OCI-LY3 (cell line): ENCODE measurements at regions not wholly inside any gene's neighbourhood (a gene's known extent, or its start where the extent isn't known, plus 50 kb on each side); places are given as distances from the start of the nearest gene placed in this dataset.
A peak's percentile ranks its signal among the peaks of the same experiment; 100 is the strongest.

Experiments used
- H2AFZ ChIP-seq: fragments of 200-600, 300-600 bp; shearing (Covaris generic); 2 replicates; pipeline ENCODE4 v1.6.0; 2014; ENCODE audit warnings: antibody characterized with exemption, low read depth, low read length
- H3K27ac ChIP-seq: fragments of 200-600, 300-600 bp; sonication (generic); 2 replicates; pipeline ENCODE4 v1.5.1; 2014; ENCODE audit warnings: mild to moderate bottlenecking, low read length, moderate library complexity, mixed read lengths
- H3K27me3 ChIP-seq: fragments of 200-600, 300-600 bp; sonication (generic); 2 replicates; pipeline ENCODE4 v1.6.1; 2014; ENCODE audit warnings: low read depth, low read length, mixed read lengths
- H3K36me3 ChIP-seq: fragments of 200-600, 300-600 bp; sonication (generic); replicated peaks from 2 replicates; pipeline ENCODE3; 2014; ENCODE audit warnings: low read depth, low read length, mixed read lengths
- H3K4me1 ChIP-seq: fragments of 300-600, 200-600 bp; sonication (generic); 2 replicates; pipeline ENCODE4 v1.6.1; 2014; ENCODE audit warnings: low read length, mixed read lengths
- H3K4me2 ChIP-seq: fragments of 200-600, 300-600 bp; sonication (generic); 2 replicates; pipeline ENCODE4 v1.6.1; 2014; ENCODE audit warnings: low read length, mixed read lengths
- H3K4me3 ChIP-seq: fragments of 300-600, 200-600 bp; sonication (generic); 2 replicates; pipeline ENCODE4 v1.5.1; 2014; ENCODE audit warnings: antibody characterized with exemption, mild to moderate bottlenecking, low read length, moderate library complexity
- H3K79me2 ChIP-seq: fragments of 300-600, 200-600 bp; shearing (Covaris generic); 2 replicates; pipeline ENCODE4 v1.6.1; 2014; ENCODE audit warnings: mild to moderate bottlenecking, low read length, mixed read lengths
- H3K9ac ChIP-seq: fragments of 300-600, 200-600 bp; shearing (Covaris generic); 2 replicates; pipeline ENCODE4 v1.6.0; 2014; ENCODE audit warnings: mild to moderate bottlenecking, low read length, moderate library complexity
- H3K9me3 ChIP-seq: fragments of 200-600, 300-600 bp; shearing (Covaris generic); 2 replicates; pipeline ENCODE4 v1.6.1; 2014; ENCODE audit warnings: low read length, mixed read lengths; ENCODE audit not compliant: insufficient read depth
- H4K20me1 ChIP-seq: fragments of 200-600, 300-600 bp; sonication (generic); 2 replicates; pipeline ENCODE4 v1.6.1; 2016; ENCODE audit warnings: low read length, mixed read lengths; ENCODE audit not compliant: insufficient read depth
- CTCF ChIP-seq: fragments of 200-600, 300-600 bp; sonication (generic); IDR thresholded peaks from 2 replicates; pipeline ENCODE4 v1.5.1; 2014; ENCODE audit warnings: antibody characterized with exemption, low read length, low read depth
- EZH2phosphoT487 ChIP-seq: fragments of 200-600 bp; shearing (Covaris generic); IDR thresholded peaks from 2 replicates; pipeline ENCODE4 v1.6.1; 2018; ENCODE audit warnings: antibody characterized with exemption, mixed run types, low read depth

GRCh38 chr1:25146451-25146855 lies 85.8 kb downstream of the SYF2 start:
- peaks cover 27% of the 10 kb centered on the region for H3K4me1 ChIP-seq
- H3K4me2 ChIP-seq = no peak overlapping the region
- TF ChIP-seq CTCF = no peak
- no peak for TF ChIP-seq EZH2phosphoT487
- no peak overlapping the region for H2AFZ ChIP-seq
- H3K4me3 ChIP-seq = no peak overlapping the region
- H3K79me2 ChIP-seq = no peaks in the 10 kb centered on the region
- no peak overlapping the region for H3K9ac ChIP-seq
- no peaks in the 10 kb centered on the region for H4K20me1 ChIP-seq
- no peaks in the 10 kb centered on the region for H3K9me3 ChIP-seq
- no peaks in the 10 kb centered on the region for H3K36me3 ChIP-seq
- no peak overlapping the region for H3K27ac ChIP-seq
- no peaks in the 10 kb centered on the region for H3K27me3 ChIP-seq

- peaks cover 30% of the 10 kb centered on the region for H3K4me1 ChIP-seq
- no peak overlapping the region for H3K4me3 ChIP-seq
- H3K9me3 ChIP-seq = no peaks in the 10 kb centered on the region
- H4K20me1 ChIP-seq = no peaks in the 10 kb centered on the region
- H2AFZ ChIP-seq = no peak overlapping the region
- no peaks in the 10 kb centered on the region for H3K79me2 ChIP-seq
- no peak overlapping the region for H3K9ac ChIP-seq
- no peak overlapping the region for H3K4me2 ChIP-seq
- H3K27me3 ChIP-seq = no peaks in the 10 kb centered on the region
- H3K36me3 ChIP-seq = no peaks in the 10 kb centered on the region
- no peak for TF ChIP-seq EZH2phosphoT487
- TF ChIP-seq CTCF = no peak
- H3K27ac ChIP-seq = no peak overlapping the region
Observed at GRCh38 chr1:25145775-25146393, 86.4 kb downstream of the SYF2 start.

- H3K9ac ChIP-seq = peak overlapping the region; percentile 49; the same call in 1 of the 2 replicates
- H3K79me2 ChIP-seq = no peaks in the 10 kb centered on the region
- no peaks in the 10 kb centered on the region for H3K36me3 ChIP-seq
- H3K4me1 ChIP-seq = peaks cover 51% of the 10 kb centered on the region
- peak overlapping the region; percentile 51 for H3K4me3 ChIP-seq
- H3K4me2 ChIP-seq = peak overlapping the region; percentile 60
- peak overlapping the region; percentile 58; the same call in 1 of the 2 replicates for H2AFZ ChIP-seq
- no peaks in the 10 kb centered on the region for H4K20me1 ChIP-seq
- H3K27me3 ChIP-seq = no peaks in the 10 kb centered on the region
- peak overlapping the region; percentile 83 for H3K27ac ChIP-seq
- no peaks in the 10 kb centered on the region for H3K9me3 ChIP-seq
- TF ChIP-seq EZH2phosphoT487 (no peak), CTCF (no peak)
Observed at GRCh38 chr1:25140073-25140797, 92.1 kb downstream of the SYF2 start.

GRCh38 chr1:25137521-25138395 lies 94.5 kb downstream of the SYF2 start:
- Histone ChIP-seq H3K27me3 (no peaks in the 10 kb centered on the region), H3K27ac (no peak overlapping the region)

More at GRCh38 chr1:25137521-25138395, 94.5 kb downstream of the SYF2 start:
- Histone ChIP-seq H3K79me2 (no peaks in the 10 kb centered on the region), H4K20me1 (no peaks in the 10 kb centered on the region), H3K4me3 (no peak overlapping the region), H3K9me3 (no peaks in the 10 kb centered on the region), H2AFZ (no peak overlapping the region), H3K36me3 (no peaks in the 10 kb centered on the region), H3K4me2 (no peak overlapping the region), H3K9ac (no peak overlapping the region), H3K4me1 (peaks cover 51% of the 10 kb centered on the region)
- TF ChIP-seq EZH2phosphoT487 (no peak), CTCF (no peak)
